ENCODE measurements at regions not wholly inside any gene's neighbourhood (a gene's known extent, or its start where the extent isn't known, plus 50 kb on each side); places are given as distances from the start of the nearest gene placed in this dataset.

GRCh38 chr6:44053760-44054556 lies 73.3 kb downstream of the MRPL14 start:
- H3K27ac Mint-ChIP-seq, result no peak overlapping the region

DNA sequence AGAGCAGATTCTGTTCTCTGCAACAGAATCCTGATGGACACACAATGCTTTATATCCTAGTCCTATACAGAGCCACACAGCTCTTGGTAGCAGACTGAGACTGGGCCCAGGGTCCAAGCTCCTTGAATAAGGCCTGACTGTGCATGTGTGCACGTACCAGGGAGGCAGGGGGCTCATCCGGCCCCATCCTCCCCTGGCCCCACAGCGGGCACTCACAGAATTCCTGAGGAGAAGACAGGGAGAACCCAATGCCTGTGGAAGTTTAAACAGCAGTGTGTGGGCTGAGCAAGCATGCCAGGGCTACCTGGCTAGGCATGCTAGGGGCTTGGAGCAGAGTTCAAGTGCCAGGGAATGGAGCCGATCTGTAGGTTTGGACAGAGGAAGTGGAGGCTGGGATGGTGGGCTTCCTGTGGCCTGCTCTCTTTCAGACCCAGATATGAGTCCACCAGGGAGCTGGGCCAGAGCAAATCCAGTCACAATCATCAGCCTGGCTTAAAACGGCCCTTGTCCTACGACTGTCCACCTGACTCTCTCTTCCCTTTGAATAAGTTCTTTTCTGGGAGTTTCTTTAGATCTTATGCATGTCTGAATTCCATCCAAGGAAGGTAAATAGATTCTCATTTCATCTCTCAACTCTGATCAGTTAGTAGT lies 74.0 kb downstream of the MRPL14 start:
- Mint-ChIP-seq H3K4me3 (no peak overlapping the region), H3K27ac (no peak overlapping the region), H3K9me3 (no peaks in the 10 kb centered on the region), H3K4me1 (peaks cover 16% of the 10 kb centered on the region), H3K27me3 (no peaks in the 10 kb centered on the region), H3K36me3 (ENCODE audit: low read depth) (no peaks in the 10 kb centered on the region)
- DNase-seq, result no peak
- intact Hi-C loops (cut with micrococcal nuclease), result no loop called here

More at GRCh38 chr6:44053760-44054556, 73.3 kb downstream of the MRPL14 start:
- Mint-ChIP-seq H3K9me3 (no peaks in the 10 kb centered on the region), H3K36me3 (ENCODE audit: low read depth) (no peaks in the 10 kb centered on the region), H3K4me3 (no peak overlapping the region), H3K4me1 (peaks cover 20% of the 10 kb centered on the region), H3K27me3 (no peaks in the 10 kb centered on the region)
- intact Hi-C loops (cut with micrococcal nuclease), result no loop called here
- DNase-seq, result no peak

DNA sequence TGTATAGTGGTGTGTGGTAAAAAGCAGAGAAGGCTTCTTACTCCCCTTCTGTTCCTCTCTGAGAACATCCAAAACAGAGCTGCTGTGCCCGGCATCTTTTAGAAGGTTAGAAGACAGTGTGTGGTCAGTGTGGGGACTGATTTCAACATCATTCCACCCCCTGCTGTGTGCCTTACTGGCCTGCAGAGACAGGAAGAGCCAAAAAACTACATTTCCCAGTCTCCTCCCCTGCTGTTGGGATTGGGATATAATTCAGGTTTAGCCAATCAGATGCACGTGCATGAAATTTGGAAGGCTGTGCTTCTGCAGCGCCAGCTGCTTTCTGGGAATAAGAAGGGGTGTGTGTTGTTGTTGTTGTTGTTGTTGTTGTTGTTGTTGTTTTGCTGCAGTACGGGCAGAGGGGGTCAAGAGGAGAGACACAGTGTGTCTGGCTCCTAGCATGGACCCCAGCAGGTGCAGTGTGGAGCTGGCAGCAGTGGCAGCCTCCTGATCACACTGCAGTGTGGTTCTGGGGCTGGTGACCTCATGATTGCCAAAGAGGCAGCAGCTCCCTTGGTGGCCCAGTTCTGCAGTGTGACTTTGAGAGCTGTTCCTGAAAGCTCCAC lies 74.7 kb downstream of the MRPL14 start:
- Mint-ChIP-seq H3K36me3 (ENCODE audit: low read depth) (no peaks in the 10 kb centered on the region), H3K4me3 (no peak overlapping the region), H3K4me1 (peaks cover 13% of the 10 kb centered on the region), H3K9me3 (no peaks in the 10 kb centered on the region), H3K27me3 (no peaks in the 10 kb centered on the region), H3K27ac (no peak overlapping the region)
- DNase-seq, result no peak
- intact Hi-C loops (cut with micrococcal nuclease), result no loop called here

DNA sequence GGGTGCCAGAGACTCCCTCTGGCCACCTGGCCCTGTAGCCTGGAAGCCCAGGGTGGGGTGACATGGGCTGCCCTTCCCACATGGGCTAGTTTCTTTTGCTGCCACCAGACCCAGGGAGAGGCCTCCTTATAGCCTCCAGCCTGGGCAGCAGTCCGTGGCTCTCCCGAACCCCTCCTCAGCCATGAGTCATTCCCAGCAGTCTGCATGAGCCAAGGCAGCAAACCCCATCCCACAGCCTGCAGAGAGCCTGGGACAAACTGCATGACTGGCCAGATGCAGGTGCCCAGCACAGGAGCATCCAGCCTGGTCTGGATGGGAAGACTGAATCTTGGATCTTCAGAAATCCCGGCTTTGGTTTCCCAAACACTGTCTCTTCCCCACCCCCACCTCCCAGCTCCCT lies 75.7 kb downstream of the MRPL14 start:
- Mint-ChIP-seq H3K9me3 (no peaks in the 10 kb centered on the region), H3K4me3 (no peak overlapping the region), H3K36me3 (ENCODE audit: low read depth) (no peaks in the 10 kb centered on the region), H3K27me3 (no peaks in the 10 kb centered on the region), H3K27ac (no peak overlapping the region), H3K4me1 (peaks cover 15% of the 10 kb centered on the region)
- no peak for DNase-seq
- intact Hi-C loops (cut with micrococcal nuclease), result no loop called here

- Mint-ChIP-seq H3K9me3 (no peaks in the 10 kb centered on the region), H3K36me3 (ENCODE audit: low read depth) (no peaks in the 10 kb centered on the region), H3K4me1 (peaks cover 15% of the 10 kb centered on the region), H3K27me3 (no peaks in the 10 kb centered on the region), H3K4me3 (no peak overlapping the region), H3K27ac (no peak overlapping the region)
- no peak for DNase-seq
- intact Hi-C loops (cut with micrococcal nuclease), result no loop called here
Measured at GRCh38 chr6:44050872-44051505, 76.3 kb downstream of the MRPL14 start.

DNA sequence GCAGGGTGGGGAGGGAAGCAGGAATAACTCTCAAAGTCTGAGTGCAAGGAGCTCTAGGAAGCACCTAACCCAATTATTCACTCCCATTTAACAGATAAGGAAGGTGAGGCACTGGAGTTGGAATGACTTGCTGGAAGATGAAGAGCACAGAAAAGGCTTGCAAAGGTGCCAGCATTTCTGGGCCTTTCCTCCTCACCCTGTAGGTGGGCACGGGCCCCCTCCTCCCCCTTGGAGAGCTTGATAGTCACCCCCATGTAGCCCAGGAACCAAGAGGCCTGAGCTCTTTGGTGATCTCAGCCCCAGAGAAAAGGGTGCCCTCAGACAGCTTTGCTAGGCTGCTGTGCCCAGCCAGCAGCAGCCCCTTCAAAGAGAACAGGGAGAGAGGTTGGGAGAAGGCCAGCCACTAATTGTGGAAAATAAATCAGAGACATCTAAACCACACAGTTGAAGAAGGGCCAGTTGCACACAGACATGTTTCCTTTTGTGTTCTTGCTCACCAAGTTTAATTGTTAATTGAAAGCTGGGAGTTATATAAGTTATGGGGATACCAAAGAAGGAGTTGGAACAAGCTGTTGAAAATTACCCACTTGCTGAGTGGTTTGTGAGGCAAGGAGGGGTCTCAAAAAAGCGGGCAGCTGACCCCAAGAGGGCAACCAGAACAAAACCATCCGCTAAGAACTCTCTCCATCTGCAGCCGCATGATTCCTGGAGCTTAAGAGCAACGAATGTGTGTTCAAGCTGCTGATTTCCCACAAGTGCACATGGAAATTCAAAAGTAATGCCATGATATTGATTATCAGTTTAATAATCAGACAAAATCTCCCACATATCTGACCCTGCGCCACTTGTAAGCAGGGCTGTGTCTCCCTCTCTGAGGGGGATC lies 77.0 kb downstream of the MRPL14 start:
- no peak for DNase-seq
- Mint-ChIP-seq H3K4me1 (peaks cover 15% of the 10 kb centered on the region), H3K36me3 (ENCODE audit: low read depth) (no peaks in the 10 kb centered on the region), H3K27me3 (no peaks in the 10 kb centered on the region), H3K9me3 (no peaks in the 10 kb centered on the region), H3K27ac (no peak overlapping the region), H3K4me3 (no peak overlapping the region)
- intact Hi-C loops (cut with micrococcal nuclease), result loop anchor here (1.0 kb wide), 1 partner anchor 24 kb away; no protein-coding TSS in a partner anchor

DNA sequence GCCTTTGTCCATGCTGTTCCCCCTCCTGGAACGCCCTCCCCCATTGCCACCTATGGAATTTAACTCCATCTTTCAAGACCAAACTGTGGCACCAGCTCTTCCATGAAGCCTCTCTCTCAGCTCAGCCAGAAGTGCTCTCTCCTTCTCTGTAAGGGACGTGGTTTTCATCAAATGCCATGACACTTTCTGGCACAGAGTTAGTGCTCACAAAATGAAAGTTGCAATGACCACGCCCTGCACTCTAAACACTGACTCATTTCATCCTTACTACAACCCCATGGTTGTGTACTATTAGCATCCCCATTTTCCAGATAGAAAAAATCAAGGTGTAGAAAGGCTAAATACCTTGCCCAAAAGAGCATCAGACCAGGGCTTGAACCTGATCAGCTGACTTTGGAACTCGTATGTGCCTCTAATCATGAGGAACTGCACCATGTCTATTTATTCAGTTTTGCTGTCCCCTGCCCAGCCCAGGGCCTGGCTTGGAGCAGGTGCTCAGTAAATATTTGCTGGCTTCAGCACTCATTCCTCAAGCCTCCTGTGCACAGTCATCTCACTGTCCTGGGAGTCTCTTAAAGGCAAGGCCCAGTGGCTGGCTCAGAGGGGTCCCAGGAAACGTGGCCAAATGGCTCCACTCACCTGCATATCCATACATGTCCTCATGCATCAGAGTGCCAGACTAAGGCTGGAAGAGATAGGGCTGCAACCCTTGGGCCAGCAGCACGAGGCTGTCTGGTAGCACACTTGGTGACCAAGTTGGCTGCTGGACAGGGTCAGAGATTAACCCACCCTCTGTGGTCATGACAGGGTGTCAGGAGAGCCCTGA lies 77.9 kb downstream of the MRPL14 start:
- peak; percentile 79 for DNase-seq
- peaks cover 15% of the 10 kb centered on the region for H3K4me1 Mint-ChIP-seq
- no peaks in the 10 kb centered on the region for H3K9me3 Mint-ChIP-seq
- H3K27ac Mint-ChIP-seq, result peak overlapping the region; percentile 82
- H3K4me3 Mint-ChIP-seq, result peak overlapping the region; percentile 31
- no peaks in the 10 kb centered on the region for H3K36me3 Mint-ChIP-seq (ENCODE audit: low read depth)
- intact Hi-C loops (cut with micrococcal nuclease), result loop anchor here (1.0 kb wide), 1 partner anchor 25 kb away; no protein-coding TSS in a partner anchor
- no peaks in the 10 kb centered on the region for H3K27me3 Mint-ChIP-seq

DNA sequence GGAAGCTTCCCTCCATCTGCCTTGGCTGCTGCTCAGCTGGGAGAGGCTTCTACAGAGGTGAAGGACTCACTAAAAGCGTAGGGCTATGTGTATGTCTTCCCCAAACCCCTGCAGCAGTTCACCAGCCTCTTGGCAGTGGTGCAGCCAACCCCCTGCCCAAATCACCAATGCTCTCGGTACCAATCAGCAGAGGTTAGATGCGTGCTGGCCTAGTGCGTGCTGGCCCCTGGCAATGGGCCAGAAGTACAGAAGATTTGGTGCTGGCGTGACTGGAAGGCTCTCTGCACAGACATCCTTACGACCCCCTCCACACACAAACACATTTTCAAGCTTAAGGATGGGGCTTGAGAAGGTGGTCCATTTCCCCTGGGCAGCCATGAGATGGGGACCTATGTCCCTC lies 79.0 kb downstream of the MRPL14 start:
- Mint-ChIP-seq H3K36me3 (ENCODE audit: low read depth) (no peaks in the 10 kb centered on the region), H3K27me3 (no peaks in the 10 kb centered on the region), H3K4me1 (peaks cover 15% of the 10 kb centered on the region), H3K27ac (no peak overlapping the region), H3K4me3 (no peak overlapping the region), H3K9me3 (no peaks in the 10 kb centered on the region)
- intact Hi-C loops (cut with micrococcal nuclease), result no loop called here
- DNase-seq, result no peak

DNA sequence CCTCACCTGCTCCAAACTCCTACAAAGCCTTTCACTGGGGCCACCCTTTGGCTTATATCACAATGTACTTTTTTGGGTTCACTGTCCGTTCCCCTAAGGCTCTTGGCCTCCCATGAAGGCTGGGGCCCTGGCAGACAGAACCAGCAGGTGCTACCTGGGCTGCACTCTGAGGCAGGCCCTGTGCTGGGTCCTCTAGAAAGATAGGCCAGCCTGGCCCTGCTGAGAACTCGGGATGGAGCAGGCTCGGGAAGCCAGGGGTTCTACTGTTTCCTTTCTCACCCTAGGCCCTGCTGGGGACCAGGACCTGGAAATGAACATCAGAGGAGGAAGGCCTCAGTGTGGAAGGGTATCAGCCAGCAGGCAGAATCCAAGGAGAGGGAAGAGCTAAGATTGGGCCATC lies 79.5 kb downstream of the MRPL14 start:
- Mint-ChIP-seq H3K36me3 (ENCODE audit: low read depth) (no peaks in the 10 kb centered on the region), H3K27me3 (no peaks in the 10 kb centered on the region), H3K4me1 (peaks cover 17% of the 10 kb centered on the region), H3K4me3 (no peak overlapping the region), H3K9me3 (no peaks in the 10 kb centered on the region), H3K27ac (no peak overlapping the region)
- DNase-seq, result no peak
- intact Hi-C loops (cut with micrococcal nuclease), result no loop called here

GRCh38 chr6:44047179-44047546 lies 80.1 kb downstream of the MRPL14 start:
- Mint-ChIP-seq H3K4me3 (no peak overlapping the region), H3K27me3 (no peaks in the 10 kb centered on the region), H3K36me3 (ENCODE audit: low read depth) (no peaks in the 10 kb centered on the region), H3K4me1 (peaks cover 17% of the 10 kb centered on the region), H3K27ac (no peak overlapping the region), H3K9me3 (no peaks in the 10 kb centered on the region)
- no peak for DNase-seq
- intact Hi-C loops (cut with micrococcal nuclease), result no loop called here

DNA sequence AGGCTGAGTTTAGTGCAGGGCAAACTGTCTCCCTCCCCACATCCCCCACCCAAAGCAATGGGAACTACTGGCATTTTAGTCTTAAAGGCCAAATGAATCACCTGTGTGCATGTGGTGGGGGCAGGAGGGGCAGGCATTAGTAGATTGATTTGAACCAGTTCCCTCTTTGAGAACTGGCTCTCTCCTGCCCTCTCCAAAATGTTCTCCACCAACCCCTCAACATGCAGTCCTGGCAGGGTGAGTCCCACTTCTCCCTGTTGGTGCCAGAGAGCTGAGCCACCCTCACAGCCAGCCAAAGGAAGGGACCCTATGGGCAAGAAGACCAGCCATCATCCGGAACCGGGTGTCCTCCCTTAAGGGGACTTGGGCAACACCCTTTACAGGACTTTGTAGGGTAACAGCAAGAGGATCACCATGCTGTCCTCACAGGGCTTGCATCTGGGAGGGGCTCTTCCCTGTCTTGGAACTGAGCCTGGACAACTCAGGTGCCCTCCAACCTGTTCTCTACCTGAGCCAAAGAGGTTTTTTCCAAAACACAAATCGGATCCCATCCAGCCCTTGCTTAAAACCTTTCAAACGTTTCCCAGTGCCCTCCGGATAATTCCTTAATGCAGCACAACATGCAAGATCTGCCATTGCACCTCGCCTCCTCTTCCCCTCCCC lies 80.6 kb downstream of the MRPL14 start:
- Mint-ChIP-seq H3K36me3 (ENCODE audit: low read depth) (no peaks in the 10 kb centered on the region), H3K27ac (no peak overlapping the region), H3K4me1 (peaks cover 20% of the 10 kb centered on the region), H3K9me3 (no peaks in the 10 kb centered on the region), H3K4me3 (no peak overlapping the region), H3K27me3 (no peaks in the 10 kb centered on the region)
- no peak for DNase-seq
- intact Hi-C loops (cut with micrococcal nuclease), result no loop called here

- intact Hi-C loops (cut with micrococcal nuclease), result no loop called here
Measured at GRCh38 chr6:44045672-44046015, 81.6 kb downstream of the MRPL14 start.

More at GRCh38 chr6:44045672-44046015, 81.6 kb downstream of the MRPL14 start:
- H3K4me3 Mint-ChIP-seq, result no peak overlapping the region
- H3K27me3 Mint-ChIP-seq, result no peaks in the 10 kb centered on the region
- H3K36me3 Mint-ChIP-seq (ENCODE audit: low read depth), result no peaks in the 10 kb centered on the region
- H3K4me1 Mint-ChIP-seq, result peaks cover 26% of the 10 kb centered on the region
- H3K9me3 Mint-ChIP-seq, result no peaks in the 10 kb centered on the region
- no peak overlapping the region for H3K27ac Mint-ChIP-seq
- DNase-seq, result no peak
